ENCODE measurements at regions not wholly inside any gene's neighbourhood (a gene's known extent, or its start where the extent isn't known, plus 50 kb on each side); places are given as distances from the start of the nearest gene placed in this dataset.

- DNase-seq, result no peak
Observed at GRCh38 chr6:23327621-23328020, 758.3 kb downstream of the HDGFL1 start.

GRCh38 chr6:23329086-23329485, 759.7 kb downstream of the HDGFL1 start:
- no peak for DNase-seq

GRCh38 chr6:23330632-23331031, 761.3 kb downstream of the HDGFL1 start:
- no peak for DNase-seq

- no peak for DNase-seq
Observed at GRCh38 chr6:23334360-23334759, 765.0 kb downstream of the HDGFL1 start.

- no peak for DNase-seq
Observed at GRCh38 chr6:23335894-23336293, 766.5 kb downstream of the HDGFL1 start.

GRCh38 chr6:23339268-23339667, 769.9 kb downstream of the HDGFL1 start:
- no peak for DNase-seq

- no peak for DNase-seq
Observed at GRCh38 chr6:23340271-23340670, 770.9 kb downstream of the HDGFL1 start.

- no peak for DNase-seq
Observed at GRCh38 chr6:23343610-23344306, 774.4 kb downstream of the HDGFL1 start.

GRCh38 chr6:23348185-23348584, 777.8 kb upstream of the NRSN1 start:
- DNase-seq, result no peak

GRCh38 chr6:23349521-23350147, 776.4 kb upstream of the NRSN1 start:
- DNase-seq, result no peak

- no peak for DNase-seq
Observed at GRCh38 chr6:23350752-23351453, 775.1 kb upstream of the NRSN1 start.

GRCh38 chr6:23354004-23354403, 772.0 kb upstream of the NRSN1 start:
- no peak for DNase-seq

- no peak for DNase-seq
Observed at GRCh38 chr6:23357185-23357766, 768.7 kb upstream of the NRSN1 start.

GRCh38 chr6:23365732-23366131, 760.3 kb upstream of the NRSN1 start:
- no peak for DNase-seq

- no peak for DNase-seq
Observed at GRCh38 chr6:23367311-23367710, 758.7 kb upstream of the NRSN1 start.

- no peak for DNase-seq
Observed at GRCh38 chr6:23368557-23368956, 757.5 kb upstream of the NRSN1 start.

- DNase-seq, result no peak
Observed at GRCh38 chr6:23370051-23370450, 756.0 kb upstream of the NRSN1 start.

GRCh38 chr6:23371132-23371915, 754.7 kb upstream of the NRSN1 start:
- no peak for DNase-seq

GRCh38 chr6:23377830-23378229, 748.2 kb upstream of the NRSN1 start:
- no peak for DNase-seq

GRCh38 chr6:23380465-23380864, 745.5 kb upstream of the NRSN1 start:
- DNase-seq, result no peak

GRCh38 chr6:23388086-23388783, 737.8 kb upstream of the NRSN1 start:
- DNase-seq, result no peak

GRCh38 chr6:23389386-23389785, 736.6 kb upstream of the NRSN1 start:
- DNase-seq, result no peak
